Keratinocyte (primary cell): ENCODE measurements at regions not wholly inside any gene's neighbourhood (a gene's known extent, or its start where the extent isn't known, plus 50 kb on each side); places are given as distances from the start of the nearest gene placed in this dataset.

Experiments used
- CTCF ChIP-seq, 3 experiments: IDR thresholded peaks in 1 of 3; conservative IDR thresholded peaks in 1 of 3; optimal IDR thresholded peaks in 1 of 3; 2 replicates in 2 of 3; 3 replicates in 1 of 3; pipeline versions ENCODE3 to v1.5.1; 2011; ENCODE audit warnings: low read length in 3 of 3, mild to moderate bottlenecking in 3 of 3, moderate library complexity in 2 of 3, control low read depth in 1 of 3, inconsistent platforms in 1 of 3; ENCODE audit not compliant: insufficient read depth in 2 of 3; ENCODE audit errors: extremely low read depth in 1 of 3
- EZH2 ChIP-seq: IDR thresholded peaks from one replicate; pipeline ENCODE4 v1.6.1; 2012; ENCODE audit warnings: inconsistent platforms, mild to moderate bottlenecking, low read length, moderate library complexity

GRCh38 chr22:22109693-22110466 is 127.3 kb upstream of the TOP3B start:
- TF ChIP-seq CTCF (optimal IDR thresholded peaks at IDR 0.05 in 1 of 3, IDR thresholded peaks at IDR 0.05 in 1 of 3, conservative IDR thresholded peaks at IDR 0.05 in 1 of 3; ENCODE audit: extremely low read depth in 1 of 3, insufficient read depth in 2 of 3, low read length in 3 of 3): peak in 2 of 3 experiments; percentile 34
- TF ChIP-seq EZH2: no peak
